ENCODE measurements at regions not wholly inside any gene's neighbourhood (a gene's known extent, or its start where the extent isn't known, plus 50 kb on each side); places are given as distances from the start of the nearest gene placed in this dataset.
A peak's percentile ranks its signal among the peaks of the same experiment; 100 is the strongest.

DNA sequence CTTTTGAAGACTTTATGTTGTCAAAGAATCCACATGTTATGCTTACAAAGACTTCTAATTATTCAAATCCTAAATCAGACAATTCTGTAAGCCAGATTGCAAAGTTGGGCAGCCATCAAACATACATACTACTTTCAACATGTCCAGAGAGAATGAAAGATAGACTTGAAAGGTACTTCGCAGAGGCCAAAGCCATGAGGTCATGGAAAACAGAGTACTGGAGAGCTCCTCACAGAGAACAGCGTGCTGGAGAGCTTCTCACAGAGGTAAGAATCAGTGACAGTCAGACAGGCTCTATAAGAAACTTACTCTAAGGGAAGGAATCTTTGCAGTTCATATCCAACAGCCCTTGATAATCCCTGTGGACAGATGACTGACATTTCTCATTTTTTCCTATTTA is 400.2 kb downstream of the GJA1 start:
- DNase-seq = no peak

GRCh38 chr6:121837545-121838229 is 402.2 kb downstream of the GJA1 start:
- peak; percentile 55 for DNase-seq

DNA sequence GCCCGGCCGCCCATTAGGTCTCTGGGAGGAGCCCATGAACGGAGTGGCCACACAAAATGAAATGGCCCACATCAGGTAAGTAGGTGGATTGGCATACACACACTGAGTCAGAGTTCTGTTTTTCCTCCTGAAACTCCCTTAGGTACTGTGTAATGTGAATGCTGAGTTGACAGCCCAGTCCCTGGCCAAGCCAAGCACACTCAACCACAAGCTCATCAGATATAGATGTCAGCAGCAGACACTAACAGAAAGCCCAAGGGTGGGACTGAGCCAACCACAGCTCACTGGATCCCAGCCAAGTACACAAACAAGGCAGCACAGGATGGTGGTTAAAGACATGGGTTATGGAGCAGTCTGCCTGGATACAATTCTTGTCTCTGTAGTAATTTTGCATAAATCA is 403.4 kb downstream of the GJA1 start:
- peak; percentile 79 for DNase-seq

DNA sequence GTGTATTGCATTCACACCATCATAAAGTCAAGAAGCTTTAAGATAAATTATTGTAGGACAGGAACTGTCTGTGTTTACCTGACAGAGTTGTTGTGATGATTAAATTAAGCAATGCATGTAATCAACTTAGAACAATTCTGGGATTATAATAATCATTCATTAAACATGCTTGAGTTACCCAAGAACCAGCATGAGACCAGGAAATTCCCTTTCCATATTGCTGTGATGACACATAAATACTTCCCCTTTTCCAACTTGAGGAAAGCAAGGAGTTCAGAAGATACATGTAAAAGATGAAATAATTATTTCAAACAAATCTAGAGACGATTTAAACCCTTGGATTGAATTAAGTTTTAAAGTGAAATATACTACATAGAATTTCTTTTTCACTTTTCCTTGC is 404.4 kb downstream of the GJA1 start:
- no peak for DNase-seq

DNA sequence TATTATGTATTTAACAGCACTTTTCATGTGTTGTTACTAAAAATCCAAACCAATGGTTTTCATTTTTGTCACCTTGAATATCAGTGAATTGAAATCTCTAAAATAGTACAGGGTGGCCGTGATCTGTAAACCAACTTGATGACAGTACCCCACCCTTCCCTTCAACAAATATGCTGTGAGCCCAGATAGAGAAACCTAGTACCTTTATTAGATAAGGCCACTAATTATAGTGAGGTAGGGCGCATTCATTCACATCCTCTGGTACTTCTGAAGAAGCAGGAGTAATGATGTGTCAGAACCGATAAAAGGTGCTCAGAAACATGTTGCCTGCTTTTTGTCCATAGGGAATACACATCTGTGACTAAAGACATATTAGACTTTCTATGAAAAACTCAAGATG is 409.5 kb downstream of the GJA1 start:
- no peak for DNase-seq

GRCh38 chr6:121847806-121848522 is 412.5 kb downstream of the GJA1 start:
- DNase-seq = no peak

- peak; percentile 37 for DNase-seq
These were observed 413.2 kb downstream of the GJA1 start for GRCh38 chr6:121848523-121849255.

DNA sequence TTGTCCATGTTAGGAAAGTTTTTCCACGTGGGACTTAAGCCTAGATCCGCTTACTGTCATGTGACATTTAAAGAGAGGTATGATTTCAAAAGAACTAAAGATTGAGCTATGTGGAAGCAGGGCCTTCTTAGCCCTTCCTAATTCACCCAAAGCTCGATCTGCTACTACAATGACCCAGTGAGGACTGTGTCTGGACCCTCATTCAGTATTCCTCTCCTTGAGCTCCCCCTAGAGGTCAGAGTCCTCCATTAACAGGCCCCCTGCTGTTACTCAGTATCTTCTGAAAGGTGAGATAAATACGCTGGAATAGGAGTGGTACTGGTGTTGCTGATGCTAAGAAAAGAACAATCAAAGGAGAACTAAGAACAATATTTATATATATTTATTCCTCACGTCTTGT is 414.0 kb downstream of the GJA1 start:
- DNase-seq = peak; percentile 74

DNA sequence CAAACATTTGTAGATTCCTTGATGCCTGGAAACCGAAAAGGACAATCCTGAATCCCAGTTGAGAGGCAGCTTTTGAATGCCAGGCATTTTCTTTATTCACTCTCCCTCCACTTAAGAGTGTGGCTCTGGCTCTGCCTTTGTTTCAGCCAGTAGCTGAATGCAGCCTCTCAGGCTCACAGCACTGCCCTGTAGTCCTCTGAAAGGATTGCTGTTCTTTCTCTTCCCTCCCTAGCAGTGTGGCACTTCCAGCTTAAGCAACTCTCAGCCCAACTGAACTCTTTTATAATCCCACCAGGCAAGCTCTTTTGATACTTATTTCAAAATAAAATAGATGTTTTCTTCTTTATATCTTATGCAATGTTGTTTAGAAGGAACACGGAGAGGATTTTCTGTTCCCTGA is 415.6 kb downstream of the GJA1 start:
- no peak for DNase-seq

- no peak for DNase-seq
These were observed 418.2 kb downstream of the GJA1 start for GRCh38 chr6:121853686-121854085.

- DNase-seq = no peak
These were observed 420.1 kb downstream of the GJA1 start for GRCh38 chr6:121855521-121855920.

DNA sequence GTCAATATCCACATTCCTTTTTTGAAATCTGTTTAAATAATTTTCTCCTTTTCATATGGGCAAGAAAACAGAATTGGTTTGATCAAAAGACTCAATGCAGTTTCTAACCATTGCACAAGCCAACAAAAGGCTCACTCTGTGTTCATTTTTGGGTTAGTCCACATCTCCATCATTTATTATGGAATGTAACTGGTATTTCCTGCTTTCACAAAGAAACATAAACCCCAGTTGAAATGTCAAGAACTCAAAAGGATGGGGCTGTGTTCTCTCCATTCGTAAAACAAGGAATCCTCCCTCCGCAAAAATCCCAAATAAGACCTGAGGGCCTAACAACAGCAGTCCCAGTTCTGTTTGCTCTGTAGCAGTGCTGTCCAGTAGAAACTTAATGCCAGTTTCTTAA is 420.9 kb downstream of the GJA1 start:
- peak; percentile 82 for DNase-seq

DNA sequence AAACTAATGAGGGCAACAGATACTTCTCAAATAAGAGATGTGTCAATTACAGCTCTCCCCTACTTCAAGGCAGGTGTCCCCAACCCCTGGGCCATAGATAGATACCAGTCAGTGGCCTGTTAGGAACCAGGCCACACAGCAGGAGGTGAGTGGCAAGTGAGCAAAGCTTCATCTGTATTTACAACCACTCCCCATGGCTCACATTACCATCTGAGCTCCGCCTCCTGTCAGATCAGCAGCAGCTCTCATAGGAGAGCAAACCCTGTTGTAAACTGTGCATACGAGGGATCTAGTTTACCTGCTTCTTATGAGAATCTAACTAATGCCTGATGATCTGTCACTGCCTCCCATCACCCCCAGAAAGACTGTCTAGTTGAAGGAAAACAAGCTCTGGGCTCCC is 422.1 kb downstream of the GJA1 start:
- peak; percentile 67 for DNase-seq

DNA sequence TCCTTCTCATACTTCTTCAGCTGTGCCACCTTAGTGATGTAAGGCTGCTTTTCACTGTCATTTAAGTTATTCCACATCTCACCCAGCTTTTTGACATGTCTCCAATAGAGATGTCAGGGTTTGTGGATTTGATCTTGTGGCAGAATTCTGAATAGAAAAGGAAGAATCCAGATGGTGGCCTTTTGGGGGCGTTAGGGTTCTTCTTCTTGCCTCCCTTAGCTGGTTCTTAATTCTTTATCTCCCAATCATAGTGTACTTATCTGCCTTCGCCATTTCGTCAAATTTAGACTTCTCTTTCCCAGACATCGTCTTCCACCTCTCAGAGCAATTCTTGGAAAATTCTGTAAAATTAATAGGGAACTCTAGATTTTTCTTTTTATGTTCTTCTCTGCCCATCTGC is 422.9 kb downstream of the GJA1 start:
- DNase-seq = no peak

- no peak for DNase-seq
These were observed 423.5 kb downstream of the GJA1 start for GRCh38 chr6:121858986-121859385.

- peak; percentile 25 for DNase-seq
These were observed 430.4 kb downstream of the GJA1 start for GRCh38 chr6:121865811-121866210.

GRCh38 chr6:121867095-121867494 is 431.6 kb downstream of the GJA1 start:
- DNase-seq = peak; percentile 32

DNA sequence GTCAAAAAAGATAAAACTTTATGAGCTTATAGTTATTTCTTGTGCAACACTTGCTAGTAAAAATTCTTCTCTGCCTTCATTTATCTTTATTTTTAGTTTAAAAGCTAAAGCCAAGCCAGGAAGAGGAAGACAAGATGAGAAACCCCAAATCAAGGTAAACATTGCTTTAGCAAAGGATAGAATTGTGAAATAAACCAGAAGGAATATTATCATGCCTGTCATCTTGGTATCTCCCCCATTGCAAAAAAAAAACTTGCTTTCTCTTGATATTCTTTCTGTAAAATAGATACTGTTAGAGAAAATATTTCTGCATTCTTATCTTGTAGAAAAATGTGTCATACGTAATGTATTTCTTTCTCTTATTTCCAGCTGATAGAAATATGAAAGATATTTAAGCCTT is 432.8 kb downstream of the GJA1 start:
- DNase-seq = peak; percentile 58

DNA sequence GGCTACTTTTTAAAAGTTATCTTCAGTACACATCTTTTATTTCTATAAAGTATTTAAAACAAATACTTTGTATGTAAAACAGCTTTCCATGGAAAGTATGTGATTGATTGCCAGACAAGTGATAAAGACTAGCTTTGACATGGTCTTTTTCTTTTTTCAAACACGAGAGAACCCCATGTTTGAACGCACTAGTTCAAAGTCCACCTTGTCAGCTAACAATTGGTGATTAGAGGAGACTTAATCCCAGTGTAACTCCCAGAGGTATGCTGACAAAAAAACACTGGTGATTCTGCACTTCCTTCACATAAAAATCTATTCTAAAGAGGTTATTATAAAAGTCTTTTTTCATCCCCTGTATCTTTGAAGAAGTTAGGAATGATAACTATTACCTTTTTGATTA is 438.1 kb downstream of the GJA1 start:
- no peak for DNase-seq

GRCh38 chr6:121876721-121877120 is 441.3 kb downstream of the GJA1 start:
- DNase-seq = no peak

- peak; percentile 93 for DNase-seq
These were observed 443.7 kb downstream of the GJA1 start for GRCh38 chr6:121879149-121879548.

- DNase-seq = no peak
These were observed 445.4 kb downstream of the GJA1 start for GRCh38 chr6:121880831-121881230.

- DNase-seq = peak; percentile 93
These were observed 446.7 kb downstream of the GJA1 start for GRCh38 chr6:121881974-121882667.

Data from fibroblast of skin of back (primary cell).